ENCODE measurements at regions not wholly inside any gene's neighbourhood (a gene's known extent, or its start where the extent isn't known, plus 50 kb on each side); places are given as distances from the start of the nearest gene placed in this dataset.

GRCh38 chr20:58112017-58112781, 116.3 kb downstream of the ANKRD60 start:
- no peak overlapping the region for H3K4me3 ChIP-seq (ENCODE audit: control insufficient read depth in 1 of 7, extremely low read depth in 1 of 7, insufficient read depth in 4 of 7, low read depth in 2 of 7, low read length in 6 of 7)
- CTCF ChIA-PET: interaction anchor here (1.4 kb wide), 1 partner anchor 17 kb away, joined by 3 read pairs; no protein-coding TSS in a partner anchor
- H3K4me1 ChIP-seq (ENCODE audit: control extremely low read depth in 1 of 4, control insufficient read depth in 4 of 4, insufficient read depth in 4 of 4, low read length in 3 of 4): no peaks in the 10 kb centered on the region
- peaks cover 0 to 38% (median 6%) of the 10 kb centered on the region in 5 experiments for H3K27me3 ChIP-seq (replicated peaks in 2 of 5; ENCODE audit: control insufficient read depth in 4 of 5, insufficient read depth in 5 of 5, low read length in 4 of 5)
- peaks cover 0 to 7% (median 0%) of the 10 kb centered on the region in 5 experiments for H3K9me3 ChIP-seq (ENCODE audit: control extremely low read depth in 1 of 5, control insufficient read depth in 4 of 5, insufficient read depth in 2 of 5, low read depth in 1 of 5, low read length in 4 of 5)
- 89% methylated on average over 7 of the region's 7 CpGs for WGBS (ENCODE audit: insufficient coverage)
- no peaks in the 10 kb centered on the region for H3K36me3 ChIP-seq (ENCODE audit: control insufficient read depth in 4 of 4, insufficient read depth in 4 of 4, low read length in 3 of 4)
- DNase-seq: no peak
- POLR2A ChIA-PET: no interaction called here
- H3K27ac ChIP-seq (ENCODE audit: insufficient read depth in 1 of 2, low read depth in 1 of 2, low read length in 2 of 2, poor library complexity in 1 of 2, severe bottlenecking in 2 of 2): no peak overlapping the region

GRCh38 chr20:58111310-58112016, 117.0 kb downstream of the ANKRD60 start:
- Histone ChIP-seq H3K4me1 (ENCODE audit: control extremely low read depth in 1 of 4, control insufficient read depth in 4 of 4, insufficient read depth in 4 of 4, low read length in 3 of 4) (no peaks in the 10 kb centered on the region), H3K9me3 (ENCODE audit: control extremely low read depth in 1 of 5, control insufficient read depth in 4 of 5, insufficient read depth in 2 of 5, low read depth in 1 of 5, low read length in 4 of 5) (peaks cover 0 to 5% (median 0%) of the 10 kb centered on the region in 5 experiments), H3K36me3 (ENCODE audit: control insufficient read depth in 4 of 4, insufficient read depth in 4 of 4, low read length in 3 of 4) (no peaks in the 10 kb centered on the region), H3K4me3 (ENCODE audit: control insufficient read depth in 1 of 7, extremely low read depth in 1 of 7, insufficient read depth in 4 of 7, low read depth in 2 of 7, low read length in 6 of 7) (no peak overlapping the region), H3K27ac (ENCODE audit: insufficient read depth in 1 of 2, low read depth in 1 of 2, low read length in 2 of 2, poor library complexity in 1 of 2, severe bottlenecking in 2 of 2) (no peak overlapping the region), H3K27me3 (replicated peaks in 2 of 5; ENCODE audit: control insufficient read depth in 4 of 5, insufficient read depth in 5 of 5, low read length in 4 of 5) (peaks cover 0 to 42% (median 6%) of the 10 kb centered on the region in 5 experiments)
- ChIA-PET POLR2A (no interaction called here), CTCF (interaction anchor here (1.4 kb wide), 1 partner anchor 18 kb away, joined by 3 read pairs; no protein-coding TSS in a partner anchor)
- WGBS (ENCODE audit: insufficient coverage): 98% methylated on average over 18 of the region's 18 CpGs
- DNase-seq: no peak

- Histone ChIP-seq H3K27me3 (replicated peaks in 2 of 5; ENCODE audit: control insufficient read depth in 4 of 5, insufficient read depth in 5 of 5, low read length in 4 of 5) (peaks cover 0 to 42% (median 6%) of the 10 kb centered on the region in 5 experiments), H3K36me3 (ENCODE audit: control insufficient read depth in 4 of 4, insufficient read depth in 4 of 4, low read length in 3 of 4) (no peaks in the 10 kb centered on the region), H3K4me1 (ENCODE audit: control extremely low read depth in 1 of 4, control insufficient read depth in 4 of 4, insufficient read depth in 4 of 4, low read length in 3 of 4) (no peaks in the 10 kb centered on the region), H3K4me3 (ENCODE audit: control insufficient read depth in 1 of 7, extremely low read depth in 1 of 7, insufficient read depth in 4 of 7, low read depth in 2 of 7, low read length in 6 of 7) (no peak overlapping the region), H3K9me3 (ENCODE audit: control extremely low read depth in 1 of 5, control insufficient read depth in 4 of 5, insufficient read depth in 2 of 5, low read depth in 1 of 5, low read length in 4 of 5) (peaks cover 0 to 5% (median 0%) of the 10 kb centered on the region in 5 experiments), H3K27ac (ENCODE audit: insufficient read depth in 1 of 2, low read depth in 1 of 2, low read length in 2 of 2, poor library complexity in 1 of 2, severe bottlenecking in 2 of 2) (no peak overlapping the region)
- ChIA-PET CTCF (no interaction called here), POLR2A (no interaction called here)
- WGBS (ENCODE audit: insufficient coverage): 97% methylated on average over 3 of the region's 3 CpGs
- DNase-seq: no peak
These were observed 118.4 kb downstream of the ANKRD60 start for GRCh38 chr20:58109918-58110635.

- H3K4me1 ChIP-seq (ENCODE audit: control extremely low read depth in 1 of 4, control insufficient read depth in 4 of 4, insufficient read depth in 4 of 4, low read length in 3 of 4): no peaks in the 10 kb centered on the region
- H3K27me3 ChIP-seq (replicated peaks in 2 of 5; ENCODE audit: control insufficient read depth in 4 of 5, insufficient read depth in 5 of 5, low read length in 4 of 5): peaks cover 0 to 41% (median 6%) of the 10 kb centered on the region in 5 experiments
- 100% methylated on average over 3 of the region's 4 CpGs for WGBS (ENCODE audit: insufficient coverage)
- H3K9me3 ChIP-seq (ENCODE audit: control extremely low read depth in 1 of 5, control insufficient read depth in 4 of 5, insufficient read depth in 2 of 5, low read depth in 1 of 5, low read length in 4 of 5): peaks cover 0 to 5% (median 0%) of the 10 kb centered on the region in 5 experiments
- ChIA-PET POLR2A (no interaction called here), CTCF (no interaction called here)
- H3K36me3 ChIP-seq (ENCODE audit: control insufficient read depth in 4 of 4, insufficient read depth in 4 of 4, low read length in 3 of 4): no peaks in the 10 kb centered on the region
- no peak for DNase-seq
- H3K4me3 ChIP-seq (ENCODE audit: control insufficient read depth in 1 of 7, extremely low read depth in 1 of 7, insufficient read depth in 4 of 7, low read depth in 2 of 7, low read length in 6 of 7): no peak overlapping the region
- H3K27ac ChIP-seq (ENCODE audit: insufficient read depth in 1 of 2, low read depth in 1 of 2, low read length in 2 of 2, poor library complexity in 1 of 2, severe bottlenecking in 2 of 2): no peak overlapping the region
These were observed 119.2 kb downstream of the ANKRD60 start for GRCh38 chr20:58109126-58109880.

GRCh38 chr20:58107533-58107932, 120.9 kb downstream of the ANKRD60 start:
- ChIA-PET POLR2A (no interaction called here), CTCF (interaction anchor here (1.1 to 2.0 kb wide), 2 partner anchors 21 to 387 kb away, joined by 3 to 8 read pairs; no protein-coding TSS in a partner anchor)
- H3K36me3 ChIP-seq (ENCODE audit: control insufficient read depth in 4 of 4, insufficient read depth in 4 of 4, low read length in 3 of 4): no peaks in the 10 kb centered on the region
- peaks cover 0 to 26% (median 0%) of the 10 kb centered on the region in 5 experiments for H3K27me3 ChIP-seq (replicated peaks in 2 of 5; ENCODE audit: control insufficient read depth in 4 of 5, insufficient read depth in 5 of 5, low read length in 4 of 5)
- H3K4me3 ChIP-seq (ENCODE audit: control insufficient read depth in 1 of 7, extremely low read depth in 1 of 7, insufficient read depth in 4 of 7, low read depth in 2 of 7, low read length in 6 of 7): no peak overlapping the region
- H3K9me3 ChIP-seq (ENCODE audit: control extremely low read depth in 1 of 5, control insufficient read depth in 4 of 5, insufficient read depth in 2 of 5, low read depth in 1 of 5, low read length in 4 of 5): peaks cover 0 to 5% (median 0%) of the 10 kb centered on the region in 5 experiments
- no peaks in the 10 kb centered on the region for H3K4me1 ChIP-seq (ENCODE audit: control extremely low read depth in 1 of 4, control insufficient read depth in 4 of 4, insufficient read depth in 4 of 4, low read length in 3 of 4)
- H3K27ac ChIP-seq (ENCODE audit: insufficient read depth in 1 of 2, low read depth in 1 of 2, low read length in 2 of 2, poor library complexity in 1 of 2, severe bottlenecking in 2 of 2): no peak overlapping the region
- WGBS (ENCODE audit: insufficient coverage): 89% methylated on average over 1 of the region's 1 CpG
- DNase-seq: no peak

- DNase-seq: peak in 1 of 3 donors; percentile 6
- 90% methylated on average over 7 of the region's 9 CpGs for WGBS (ENCODE audit: insufficient coverage)
These were observed 122.2 kb downstream of the ANKRD60 start for GRCh38 chr20:58106143-58106750.

More at GRCh38 chr20:58106143-58106750, 122.2 kb downstream of the ANKRD60 start:
- H3K27me3 ChIP-seq (replicated peaks in 2 of 5; ENCODE audit: control insufficient read depth in 4 of 5, insufficient read depth in 5 of 5, low read length in 4 of 5): peaks cover 0 to 24% (median 0%) of the 10 kb centered on the region in 5 experiments
- no peak overlapping the region for H3K4me3 ChIP-seq (ENCODE audit: control insufficient read depth in 1 of 7, extremely low read depth in 1 of 7, insufficient read depth in 4 of 7, low read depth in 2 of 7, low read length in 6 of 7)
- ChIA-PET CTCF (interaction anchor here (1.1 to 2.0 kb wide), 3 partner anchors 19 to 386 kb away, joined by 3 to 8 read pairs (median 3); no protein-coding TSS in a partner anchor), POLR2A (interaction anchor here (0.5 kb wide), 1 partner anchor 42 kb away, joined by 3 read pairs; no protein-coding TSS in a partner anchor)
- H3K4me1 ChIP-seq (ENCODE audit: control extremely low read depth in 1 of 4, control insufficient read depth in 4 of 4, insufficient read depth in 4 of 4, low read length in 3 of 4): no peaks in the 10 kb centered on the region
- H3K9me3 ChIP-seq (ENCODE audit: control extremely low read depth in 1 of 5, control insufficient read depth in 4 of 5, insufficient read depth in 2 of 5, low read depth in 1 of 5, low read length in 4 of 5): peaks cover 0 to 5% (median 0%) of the 10 kb centered on the region in 5 experiments
- no peak overlapping the region for H3K27ac ChIP-seq (ENCODE audit: insufficient read depth in 1 of 2, low read depth in 1 of 2, low read length in 2 of 2, poor library complexity in 1 of 2, severe bottlenecking in 2 of 2)
- H3K36me3 ChIP-seq (ENCODE audit: control insufficient read depth in 4 of 4, insufficient read depth in 4 of 4, low read length in 3 of 4): no peaks in the 10 kb centered on the region

Data from common myeloid progenitor, CD34-positive (primary cell).